HepG2 (cell line): ENCODE measurements at regions not wholly inside any gene's neighbourhood (a gene's known extent, or its start where the extent isn't known, plus 50 kb on each side); places are given as distances from the start of the nearest gene placed in this dataset.

Experiments used
- ESRRA ChIP-seq: sonication (generic); formaldehyde crosslinking; IDR thresholded peaks from 2 replicates; pipeline ENCODE4 v1.5.1; 2020; ENCODE audit warnings: mild to moderate bottlenecking, low read depth, missing genetic modification reagents
- ETV5 ChIP-seq: IDR thresholded peaks from 2 replicates; pipeline ENCODE4 v1.6.1; 2018; ENCODE audit warnings: missing biosample characterization, missing genetic modification reagents, inconsistent platforms, borderline replicate concordance
- FOSL1 ChIP-seq: sonication (generic); formaldehyde crosslinking; IDR thresholded peaks from 2 replicates; pipeline ENCODE4 v1.9.0; 2021; ENCODE audit warnings: missing genetic modification reagents, borderline replicate concordance
- HCFC1 ChIP-seq: fragments of 150-350 bp; IDR thresholded peaks from 2 replicates; pipeline ENCODE4 v1.6.1; 2014; ENCODE audit warnings: low read depth, low read length
- HMG20A ChIP-seq: IDR thresholded peaks from 2 replicates; pipeline ENCODE4 v1.6.1; 2016; ENCODE audit warnings: borderline replicate concordance
- KDM6A ChIP-seq: IDR thresholded peaks from 2 replicates; pipeline ENCODE4 v1.6.1; 2016; ENCODE audit warnings: low read depth
- MAFG ChIP-seq: sonication (generic); formaldehyde crosslinking; IDR thresholded peaks from 2 replicates; pipeline ENCODE4 v1.5.1; 2020; ENCODE audit warnings: mild to moderate bottlenecking, missing genetic modification reagents
- PITX1 ChIP-seq: sonication (generic); formaldehyde crosslinking; IDR thresholded peaks from 2 replicates; pipeline ENCODE4 v1.5.1; 2020; ENCODE audit warnings: mild to moderate bottlenecking, missing genetic modification reagents
- RFX1 ChIP-seq: fragments of 450-650 bp; IDR thresholded peaks from 2 replicates; pipeline ENCODE4 v1.6.1; 2017
- SNRNP70 ChIP-seq: fragments of 200-400 bp; formaldehyde crosslinking; IDR thresholded peaks from 2 replicates; pipeline ENCODE4 v1.6.1; 2017; ENCODE audit warnings: mild to moderate bottlenecking, low read depth, low read length, moderate library complexity
- STAG1 ChIP-seq: sonication (generic); formaldehyde crosslinking; IDR thresholded peaks from 2 replicates; pipeline ENCODE4 v1.4.0; 2020; ENCODE audit warnings: missing genetic modification reagents
- SUZ12 ChIP-seq: fragments of 150-350 bp; IDR thresholded peaks from 2 replicates; pipeline ENCODE4 v1.6.1; 2014; ENCODE audit warnings: low read depth, low read length
- YEATS2 ChIP-seq: sonication (generic); formaldehyde crosslinking; IDR thresholded peaks from 2 replicates; pipeline ENCODE4 v1.4.0; 2020; ENCODE audit warnings: missing genetic modification reagents, borderline replicate concordance
- ZFAT ChIP-seq: sonication (generic); formaldehyde crosslinking; conservative IDR thresholded peaks from 2 replicates; pipeline ENCODE4 v1.8.1; 2023; ENCODE audit warnings: missing genetic modification reagents, inconsistent platforms
- ZFP36L1 ChIP-seq: sonication (generic); formaldehyde crosslinking; IDR thresholded peaks from 2 replicates; pipeline ENCODE4 v1.8.0; 2022; ENCODE audit warnings: mild to moderate bottlenecking, missing genetic modification reagents, moderate library complexity
- ZNF333 ChIP-seq: sonication (generic); formaldehyde crosslinking; IDR thresholded peaks from 2 replicates; pipeline ENCODE4 v1.4.0; 2020; ENCODE audit warnings: mild to moderate bottlenecking, missing genetic modification reagents, borderline replicate concordance
- ZNF562 ChIP-seq: sonication (generic); formaldehyde crosslinking; IDR thresholded peaks from 2 replicates; pipeline ENCODE4 v1.8.0; 2022; ENCODE audit warnings: missing genetic modification reagents, borderline replicate concordance
- ZNF782 ChIP-seq: sonication (generic); formaldehyde crosslinking; IDR thresholded peaks from 2 replicates; pipeline ENCODE4 v1.4.0; 2020; ENCODE audit warnings: missing genetic modification reagents, mild to moderate bottlenecking, borderline replicate concordance
- TF ChIP-seq, protein P1 (sequence below): sonication (generic); formaldehyde crosslinking; conservative IDR thresholded peaks from 2 replicates; pipeline ENCODE4 v1.4.0; 2020; ENCODE audit warnings: missing genetic modification reagents
- TF ChIP-seq, protein P2 (sequence below): sonication (generic); formaldehyde crosslinking; IDR thresholded peaks from 2 replicates; pipeline ENCODE4 v1.5.1; 2020; ENCODE audit warnings: missing genetic modification reagents, mild to moderate bottlenecking, borderline replicate concordance
- TF ChIP-seq, protein P3 (sequence below): sonication (generic); formaldehyde crosslinking; IDR thresholded peaks from 2 replicates; pipeline ENCODE4 v1.9.0; 2021; ENCODE audit warnings: missing genetic modification reagents, mild to moderate bottlenecking, borderline replicate concordance

DNA sequence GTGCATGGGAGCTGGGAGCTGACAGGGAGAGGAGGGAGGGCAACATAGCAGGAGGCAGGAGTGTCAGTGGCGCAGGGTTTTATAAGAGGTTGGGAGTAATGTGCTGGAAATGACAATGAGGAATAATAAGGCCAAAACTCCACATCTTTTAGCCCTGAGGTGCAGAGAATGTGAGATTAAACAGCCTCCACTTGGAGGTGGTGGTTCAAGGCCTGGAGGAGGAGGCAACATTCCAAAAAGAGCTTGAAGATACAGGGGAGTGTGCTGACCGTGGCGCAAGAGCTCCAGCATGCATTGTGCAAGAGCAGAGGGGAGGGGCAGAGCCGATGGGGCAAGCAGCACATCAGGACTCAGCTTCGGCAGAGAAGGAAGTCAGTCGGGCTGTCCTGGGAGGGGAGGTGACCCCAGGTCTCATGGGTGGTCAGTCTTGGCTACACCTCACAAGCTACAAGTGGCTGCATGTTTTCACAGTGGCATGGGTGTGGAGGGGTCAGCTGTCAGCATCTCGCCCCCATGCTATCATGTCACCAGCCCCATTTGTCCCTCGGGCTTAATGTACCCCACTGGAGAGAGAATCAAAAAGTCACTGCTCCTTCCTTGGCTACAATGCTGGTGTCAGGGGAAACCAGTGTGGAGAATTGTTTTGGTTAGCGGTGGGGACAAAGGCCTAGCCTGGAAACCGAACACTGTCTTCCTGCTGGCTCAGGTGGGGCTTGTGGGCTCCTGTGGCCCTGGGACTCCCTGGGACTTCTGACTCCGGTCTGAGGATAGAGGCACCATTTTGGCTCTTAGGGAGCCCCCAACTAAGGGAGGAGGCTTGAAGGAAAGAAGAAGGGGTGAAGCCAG is 208.0 kb downstream of the ZFP36L2 start (continued):
- TF ChIP-seq ESRRA (peak; percentile 73; the same call in 1 of the 2 replicates), HMG20A (CRISPR knock-in tag) (peak; percentile 79; the same call in 1 of the 2 replicates), SNRNP70 (no peak), YEATS2 (CRISPR knock-in tag) (no peak; the same call in 1 of the 2 replicates), KDM6A (CRISPR knock-in tag) (no peak), STAG1 (peak; percentile 44), ZNF333 (CRISPR knock-in tag) (no peak), RFX1 (no peak), ZNF562 (CRISPR knock-in tag) (no peak), MAFG (CRISPR knock-in tag) (no peak), ZFP36L1 (CRISPR knock-in tag) (no peak), ETV5 (peak; percentile 63; the same call in 1 of the 2 replicates), ZNF782 (CRISPR knock-in tag) (peak; percentile 98), PITX1 (CRISPR knock-in tag) (peak; percentile 89; the same call in 1 of the 2 replicates), FOSL1 (CRISPR knock-in tag) (no peak), ZFAT (CRISPR knock-in tag) (no peak), SUZ12 (no peak), HCFC1 (no peak)
- TF ChIP-seq, protein P1, sequence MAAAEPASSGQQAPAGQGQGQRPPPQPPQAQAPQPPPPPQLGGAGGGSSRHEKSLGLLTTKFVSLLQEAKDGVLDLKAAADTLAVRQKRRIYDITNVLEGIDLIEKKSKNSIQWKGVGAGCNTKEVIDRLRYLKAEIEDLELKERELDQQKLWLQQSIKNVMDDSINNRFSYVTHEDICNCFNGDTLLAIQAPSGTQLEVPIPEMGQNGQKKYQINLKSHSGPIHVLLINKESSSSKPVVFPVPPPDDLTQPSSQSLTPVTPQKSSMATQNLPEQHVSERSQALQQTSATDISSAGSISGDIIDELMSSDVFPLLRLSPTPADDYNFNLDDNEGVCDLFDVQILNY (CRISPR knock-in tag), result no peak
- TF ChIP-seq, protein P2, sequence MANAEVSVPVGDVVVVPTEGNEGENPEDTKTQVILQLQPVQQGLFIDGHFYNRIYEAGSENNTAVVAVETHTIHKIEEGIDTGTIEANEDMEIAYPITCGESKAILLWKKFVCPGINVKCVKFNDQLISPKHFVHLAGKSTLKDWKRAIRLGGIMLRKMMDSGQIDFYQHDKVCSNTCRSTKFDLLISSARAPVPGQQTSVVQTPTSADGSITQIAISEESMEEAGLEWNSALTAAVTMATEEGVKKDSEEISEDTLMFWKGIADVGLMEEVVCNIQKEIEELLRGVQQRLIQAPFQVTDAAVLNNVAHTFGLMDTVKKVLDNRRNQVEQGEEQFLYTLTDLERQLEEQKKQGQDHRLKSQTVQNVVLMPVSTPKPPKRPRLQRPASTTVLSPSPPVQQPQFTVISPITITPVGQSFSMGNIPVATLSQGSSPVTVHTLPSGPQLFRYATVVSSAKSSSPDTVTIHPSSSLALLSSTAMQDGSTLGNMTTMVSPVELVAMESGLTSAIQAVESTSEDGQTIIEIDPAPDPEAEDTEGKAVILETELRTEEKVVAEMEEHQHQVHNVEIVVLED (CRISPR knock-in tag), result peak; percentile 41; the same call in 1 of the 2 replicates
- TF ChIP-seq, protein P3, sequence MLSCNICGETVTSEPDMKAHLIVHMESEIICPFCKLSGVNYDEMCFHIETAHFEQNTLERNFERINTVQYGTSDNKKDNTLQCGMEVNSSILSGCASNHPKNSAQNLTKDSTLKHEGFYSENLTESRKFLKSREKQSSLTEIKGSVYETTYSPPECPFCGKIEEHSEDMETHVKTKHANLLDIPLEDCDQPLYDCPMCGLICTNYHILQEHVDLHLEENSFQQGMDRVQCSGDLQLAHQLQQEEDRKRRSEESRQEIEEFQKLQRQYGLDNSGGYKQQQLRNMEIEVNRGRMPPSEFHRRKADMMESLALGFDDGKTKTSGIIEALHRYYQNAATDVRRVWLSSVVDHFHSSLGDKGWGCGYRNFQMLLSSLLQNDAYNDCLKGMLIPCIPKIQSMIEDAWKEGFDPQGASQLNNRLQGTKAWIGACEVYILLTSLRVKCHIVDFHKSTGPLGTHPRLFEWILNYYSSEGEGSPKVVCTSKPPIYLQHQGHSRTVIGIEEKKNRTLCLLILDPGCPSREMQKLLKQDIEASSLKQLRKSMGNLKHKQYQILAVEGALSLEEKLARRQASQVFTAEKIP (CRISPR knock-in tag), result no peak
